OCI-LY3 (cell line): ENCODE measurements at regions not wholly inside any gene's neighbourhood (a gene's known extent, or its start where the extent isn't known, plus 50 kb on each side); places are given as distances from the start of the nearest gene placed in this dataset.
"Not testable (repeated sequence)": the region's sequence is repeated elsewhere in the genome, so short reads cannot be mapped to it uniquely, and the experiment has no call there.

Experiments
- CTCF ChIP-seq: fragments of 200-600, 300-600 bp; sonication (generic); IDR thresholded peaks from 2 replicates; pipeline ENCODE4 v1.5.1; 2014; ENCODE audit warnings: antibody characterized with exemption, low read length, low read depth
- EZH2phosphoT487 ChIP-seq: fragments of 200-600 bp; shearing (Covaris generic); IDR thresholded peaks from 2 replicates; pipeline ENCODE4 v1.6.1; 2018; ENCODE audit warnings: antibody characterized with exemption, mixed run types, low read depth

GRCh38 chr21:5084246-5084645 lies 5437.1 kb upstream of the TPTE start:
- TF ChIP-seq CTCF, EZH2phosphoT487: not testable (repeated sequence)
